ENCODE measurements at regions not wholly inside any gene's neighbourhood (a gene's known extent, or its start where the extent isn't known, plus 50 kb on each side); places are given as distances from the start of the nearest gene placed in this dataset.

GRCh38 chr20:40805592-40805991 lies 116.6 kb upstream of the MAFB start (continued):
- TF ChIP-seq, protein P1, sequence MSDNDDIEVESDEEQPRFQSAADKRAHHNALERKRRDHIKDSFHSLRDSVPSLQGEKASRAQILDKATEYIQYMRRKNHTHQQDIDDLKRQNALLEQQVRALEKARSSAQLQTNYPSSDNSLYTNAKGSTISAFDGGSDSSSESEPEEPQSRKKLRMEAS (IDR thresholded peaks at IDR 0.05) = no peak
- TF ChIP-seq, protein P2, sequence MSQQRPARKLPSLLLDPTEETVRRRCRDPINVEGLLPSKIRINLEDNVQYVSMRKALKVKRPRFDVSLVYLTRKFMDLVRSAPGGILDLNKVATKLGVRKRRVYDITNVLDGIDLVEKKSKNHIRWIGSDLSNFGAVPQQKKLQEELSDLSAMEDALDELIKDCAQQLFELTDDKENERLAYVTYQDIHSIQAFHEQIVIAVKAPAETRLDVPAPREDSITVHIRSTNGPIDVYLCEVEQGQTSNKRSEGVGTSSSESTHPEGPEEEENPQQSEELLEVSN (IDR thresholded peaks at IDR 0.05) = no peak
- no peak for TF ChIP-seq KDM5A (IDR thresholded peaks at IDR 0.05; ENCODE audit: low read length)
